HFF-Myc (cell line): ENCODE measurements at regions not wholly inside any gene's neighbourhood (a gene's known extent, or its start where the extent isn't known, plus 50 kb on each side); places are given as distances from the start of the nearest gene placed in this dataset.

Experiments used
- DNase-seq: peaks from one replicate; pipeline ENCODE4 v3.0.0-alpha.2; 2011; ENCODE audit warnings: low read depth; ENCODE audit errors: extremely low read depth
- H3K4me3 ChIP-seq: replicated peaks from 2 replicates; pipeline ENCODE4 v1.5.1; 2011; ENCODE audit warnings: low read depth, mild to moderate bottlenecking, control low read depth, low read length
- CTCF ChIP-seq: IDR thresholded peaks from 2 replicates; pipeline ENCODE4 v1.5.1; 2012; ENCODE audit warnings: mild to moderate bottlenecking, low read depth, low read length, control low read depth; ENCODE audit errors: missing control alignments

GRCh38 chr6:88263591-88263990, 97.4 kb upstream of the CNR1 start:
- TF ChIP-seq CTCF, result no peak
- DNase-seq, result no peak
- H3K4me3 ChIP-seq, result no peak overlapping the region

DNA sequence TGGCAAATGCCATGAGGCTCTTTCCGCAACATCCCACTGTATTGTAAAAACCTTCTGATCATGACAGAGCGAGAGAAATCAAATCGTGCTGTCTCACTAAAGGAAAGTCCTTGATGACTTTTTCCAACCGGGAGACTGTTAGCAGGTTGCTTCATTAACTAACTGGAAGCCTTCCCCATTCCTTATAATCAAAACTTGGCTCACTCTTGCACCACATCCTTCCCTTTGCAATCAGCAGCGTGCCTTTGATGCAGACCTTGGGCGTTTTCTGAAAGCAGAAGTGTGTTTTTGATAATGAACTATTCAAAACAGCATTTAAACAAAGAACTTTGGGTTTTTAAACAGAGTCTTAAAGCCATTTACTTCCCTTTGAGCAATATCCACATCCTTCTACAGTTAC, 96.2 kb upstream of the CNR1 start:
- no peak for DNase-seq
- no peak for TF ChIP-seq CTCF
- H3K4me3 ChIP-seq, result no peak overlapping the region

GRCh38 chr6:88251301-88251700, 85.2 kb upstream of the CNR1 start:
- H3K4me3 ChIP-seq, result no peak overlapping the region
- DNase-seq, result no peak
- TF ChIP-seq CTCF, result no peak

DNA sequence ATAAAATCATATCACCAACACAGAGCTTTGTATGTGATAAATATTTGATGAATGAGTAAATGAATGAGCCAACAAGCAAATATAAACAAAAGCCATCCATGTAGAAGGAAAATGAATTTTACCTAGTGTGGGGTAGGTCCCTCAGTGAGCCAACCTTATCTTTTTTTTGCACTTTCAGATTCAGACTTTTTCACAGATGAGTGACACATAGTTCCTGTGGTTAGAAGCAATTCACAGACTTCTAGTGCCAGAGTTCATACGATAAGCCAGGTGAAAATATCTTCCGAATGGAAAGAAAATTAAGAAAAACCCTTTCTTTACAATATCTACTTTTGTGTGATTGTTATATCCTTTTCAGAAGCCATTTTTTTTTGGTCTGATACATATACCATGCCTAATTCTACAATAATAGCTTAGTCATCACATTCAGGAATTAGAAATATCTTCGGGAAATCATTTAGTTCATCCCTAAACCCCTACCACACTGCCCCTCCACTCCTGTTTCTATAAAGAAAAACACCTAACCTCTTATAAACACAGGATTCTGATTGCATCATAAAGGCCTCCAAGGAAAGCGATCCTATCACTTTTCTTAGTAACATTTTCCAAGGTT, 82.7 kb upstream of the CNR1 start:
- DNase-seq, result no peak
- no peak for TF ChIP-seq CTCF
- H3K4me3 ChIP-seq, result no peak overlapping the region

DNA sequence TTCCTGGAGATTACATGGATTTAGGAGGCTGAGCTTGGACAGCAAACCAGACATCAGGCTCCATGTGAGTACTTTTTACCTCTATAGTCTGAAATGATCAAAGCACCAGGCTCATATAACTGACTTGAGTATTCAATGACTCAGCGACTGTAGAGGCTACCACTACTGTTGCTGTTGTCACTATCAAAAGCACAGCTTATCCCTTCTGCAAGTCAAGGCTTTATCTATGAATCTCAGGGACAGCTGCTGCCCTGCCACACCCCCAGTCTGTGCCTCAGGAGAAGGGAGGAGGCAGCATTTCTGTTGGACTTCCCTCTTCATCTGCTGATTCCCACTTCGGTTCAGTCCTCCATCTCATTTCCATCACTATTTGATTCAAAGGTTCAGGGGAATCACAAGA, 80.5 kb upstream of the CNR1 start:
- DNase-seq, result no peak
- no peak overlapping the region for H3K4me3 ChIP-seq
- TF ChIP-seq CTCF, result no peak

DNA sequence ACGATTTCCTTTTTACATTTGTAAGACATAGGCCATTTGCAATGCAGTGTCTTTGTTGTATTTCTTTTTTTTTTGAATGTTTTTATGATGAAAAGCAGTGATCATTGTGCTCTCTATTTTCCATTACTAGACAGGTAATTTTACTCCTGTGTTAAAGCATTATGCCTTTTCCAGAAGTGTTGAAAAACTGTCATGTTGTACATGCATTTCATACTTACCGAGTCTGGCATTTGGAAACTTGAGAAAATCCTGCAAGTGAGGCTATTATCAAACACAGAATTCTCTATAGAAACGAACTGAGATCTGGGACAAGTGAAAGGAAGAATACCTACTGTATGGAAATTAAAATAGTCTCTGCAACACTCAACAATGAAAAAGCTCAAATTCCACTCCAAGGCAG, 78.6 kb upstream of the CNR1 start:
- H3K4me3 ChIP-seq, result no peak overlapping the region
- no peak for DNase-seq
- TF ChIP-seq CTCF, result no peak

DNA sequence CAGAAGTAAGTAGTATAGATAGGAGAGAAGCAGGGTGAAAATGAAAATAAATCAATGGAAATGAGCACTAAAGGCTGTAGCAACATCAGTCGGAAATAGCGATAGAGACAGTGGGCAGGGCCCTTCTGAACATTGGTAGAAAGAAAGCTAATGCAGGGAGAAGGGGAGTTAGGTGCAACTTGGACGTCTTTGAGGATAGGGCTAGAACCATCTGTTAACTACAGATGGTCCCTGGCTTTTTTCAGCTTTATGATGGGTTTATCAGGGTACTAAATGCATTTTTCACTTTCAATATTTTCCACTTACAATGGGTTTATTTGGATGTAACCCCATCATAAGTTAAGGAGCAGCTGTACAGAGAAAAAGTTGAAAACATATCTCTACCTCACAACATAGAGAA, 72.8 kb upstream of the CNR1 start:
- no peak overlapping the region for H3K4me3 ChIP-seq
- no peak for DNase-seq
- no peak for TF ChIP-seq CTCF
